ENCODE measurements at regions not wholly inside any gene's neighbourhood (a gene's known extent, or its start where the extent isn't known, plus 50 kb on each side); places are given as distances from the start of the nearest gene placed in this dataset.

- ChIA-PET POLR2A (no interaction called here), CTCF (no interaction called here)
- TF ChIP-seq L3MBTL2 (conservative IDR thresholded peaks at IDR 0.05) (no peak), ELF4 (IDR thresholded peaks at IDR 0.05) (no peak), ARNT (IDR thresholded peaks at IDR 0.05) (no peak), ZNF384 (IDR thresholded peaks at IDR 0.05) (no peak), LEF1 (IDR thresholded peaks at IDR 0.05; ENCODE audit: borderline replicate concordance) (no peak), FOXM1 (IDR thresholded peaks at IDR 0.05; ENCODE audit: borderline replicate concordance) (no peak), SP1 (IDR thresholded peaks at IDR 0.05) (no peak), CTBP1 (IDR thresholded peaks at IDR 0.05; ENCODE audit: borderline replicate concordance) (no peak), SUZ12 (IDR thresholded peaks at IDR 0.05) (no peak), NFRKB (IDR thresholded peaks at IDR 0.05) (no peak), FOXK2 (IDR thresholded peaks at IDR 0.05) (no peak), PKNOX1 (IDR thresholded peaks at IDR 0.05) (no peak), HDGF (IDR thresholded peaks at IDR 0.05; ENCODE audit: borderline replicate concordance) (no peak), BHLHE40 (IDR thresholded peaks at IDR 0.05; ENCODE audit: borderline replicate concordance) (no peak), FOXA1 (IDR thresholded peaks at IDR 0.05) (no peak), TARDBP (IDR thresholded peaks at IDR 0.05) (no peak)
- DNase-seq (ENCODE audit: extremely low spot score), result no peak
These were observed 354.4 kb downstream of the MYCN start for GRCh38 chr2:16294791-16295190.

GRCh38 chr2:16293871-16294270, 353.5 kb downstream of the MYCN start:
- TF ChIP-seq SP1 (IDR thresholded peaks at IDR 0.05) (no peak), ARNT (IDR thresholded peaks at IDR 0.05) (no peak), PKNOX1 (IDR thresholded peaks at IDR 0.05) (no peak), L3MBTL2 (conservative IDR thresholded peaks at IDR 0.05) (no peak), FOXK2 (IDR thresholded peaks at IDR 0.05) (no peak), CTBP1 (IDR thresholded peaks at IDR 0.05; ENCODE audit: borderline replicate concordance) (no peak), HDGF (IDR thresholded peaks at IDR 0.05; ENCODE audit: borderline replicate concordance) (no peak), FOXM1 (IDR thresholded peaks at IDR 0.05; ENCODE audit: borderline replicate concordance) (no peak)
- CTCF ChIA-PET, result no interaction called here
- no peak for DNase-seq (ENCODE audit: extremely low spot score)
- POLR2A ChIA-PET, result no interaction called here

- TF ChIP-seq FOXA1 (IDR thresholded peaks at IDR 0.05), result no peak
- no peak for TF ChIP-seq FOXM1 (IDR thresholded peaks at IDR 0.05; ENCODE audit: borderline replicate concordance)
- no peak for TF ChIP-seq ZNF384 (IDR thresholded peaks at IDR 0.05)
- TF ChIP-seq LEF1 (IDR thresholded peaks at IDR 0.05; ENCODE audit: borderline replicate concordance), result no peak
- TF ChIP-seq L3MBTL2 (conservative IDR thresholded peaks at IDR 0.05), result no peak
- no peak for TF ChIP-seq TARDBP (IDR thresholded peaks at IDR 0.05)
- no peak for TF ChIP-seq BHLHE40 (IDR thresholded peaks at IDR 0.05; ENCODE audit: borderline replicate concordance)
- TF ChIP-seq FOXK2 (IDR thresholded peaks at IDR 0.05), result no peak
- TF ChIP-seq PKNOX1 (IDR thresholded peaks at IDR 0.05), result no peak
- TF ChIP-seq HDGF (IDR thresholded peaks at IDR 0.05; ENCODE audit: borderline replicate concordance), result no peak
- no peak for TF ChIP-seq ELF4 (IDR thresholded peaks at IDR 0.05)
- TF ChIP-seq NFRKB (IDR thresholded peaks at IDR 0.05), result no peak
- TF ChIP-seq SUZ12 (IDR thresholded peaks at IDR 0.05), result no peak
- no peak for TF ChIP-seq SP1 (IDR thresholded peaks at IDR 0.05)
- TF ChIP-seq CTBP1 (IDR thresholded peaks at IDR 0.05; ENCODE audit: borderline replicate concordance), result no peak
- TF ChIP-seq ARNT (IDR thresholded peaks at IDR 0.05), result no peak
- ChIA-PET CTCF (no interaction called here), POLR2A (no interaction called here)
- no peak for DNase-seq (ENCODE audit: extremely low spot score)
These were observed 353.0 kb downstream of the MYCN start for GRCh38 chr2:16293398-16293797.

- ChIA-PET POLR2A (no interaction called here), CTCF (no interaction called here)
- no peak for DNase-seq (ENCODE audit: extremely low spot score)
- TF ChIP-seq BHLHE40 (IDR thresholded peaks at IDR 0.05; ENCODE audit: borderline replicate concordance), result no peak
- TF ChIP-seq ARNT (IDR thresholded peaks at IDR 0.05), result no peak
These were observed 351.6 kb downstream of the MYCN start for GRCh38 chr2:16291731-16292550.

- ChIA-PET POLR2A (no interaction called here), CTCF (no interaction called here)
- no peak for TF ChIP-seq CTBP1 (IDR thresholded peaks at IDR 0.05; ENCODE audit: borderline replicate concordance)
- TF ChIP-seq L3MBTL2 (conservative IDR thresholded peaks at IDR 0.05), result no peak
- no peak for TF ChIP-seq HDGF (IDR thresholded peaks at IDR 0.05; ENCODE audit: borderline replicate concordance)
- TF ChIP-seq ZNF384 (IDR thresholded peaks at IDR 0.05), result no peak
- no peak for TF ChIP-seq SUZ12 (IDR thresholded peaks at IDR 0.05)
- TF ChIP-seq TARDBP (IDR thresholded peaks at IDR 0.05), result no peak
- TF ChIP-seq NFRKB (IDR thresholded peaks at IDR 0.05), result no peak
- no peak for TF ChIP-seq ARNT (IDR thresholded peaks at IDR 0.05)
- TF ChIP-seq BHLHE40 (IDR thresholded peaks at IDR 0.05; ENCODE audit: borderline replicate concordance), result no peak
- TF ChIP-seq PKNOX1 (IDR thresholded peaks at IDR 0.05), result no peak
- no peak for DNase-seq (ENCODE audit: extremely low spot score)
These were observed 350.9 kb downstream of the MYCN start for GRCh38 chr2:16291226-16291625.
